Retina (tissue), 1 donor: ENCODE measurements at regions not wholly inside any gene's neighbourhood (a gene's known extent, or its start where the extent isn't known, plus 50 kb on each side); places are given as distances from the start of the nearest gene placed in this dataset.
"Not testable (repeated sequence)": the region's sequence is repeated elsewhere in the genome, so short reads cannot be mapped to it uniquely, and the experiment has no call there.

ENCODE experiments used
- DNase-seq: peaks from one replicate; pipeline ENCODE4 v3.0.0-alpha.2; 2016

DNA sequence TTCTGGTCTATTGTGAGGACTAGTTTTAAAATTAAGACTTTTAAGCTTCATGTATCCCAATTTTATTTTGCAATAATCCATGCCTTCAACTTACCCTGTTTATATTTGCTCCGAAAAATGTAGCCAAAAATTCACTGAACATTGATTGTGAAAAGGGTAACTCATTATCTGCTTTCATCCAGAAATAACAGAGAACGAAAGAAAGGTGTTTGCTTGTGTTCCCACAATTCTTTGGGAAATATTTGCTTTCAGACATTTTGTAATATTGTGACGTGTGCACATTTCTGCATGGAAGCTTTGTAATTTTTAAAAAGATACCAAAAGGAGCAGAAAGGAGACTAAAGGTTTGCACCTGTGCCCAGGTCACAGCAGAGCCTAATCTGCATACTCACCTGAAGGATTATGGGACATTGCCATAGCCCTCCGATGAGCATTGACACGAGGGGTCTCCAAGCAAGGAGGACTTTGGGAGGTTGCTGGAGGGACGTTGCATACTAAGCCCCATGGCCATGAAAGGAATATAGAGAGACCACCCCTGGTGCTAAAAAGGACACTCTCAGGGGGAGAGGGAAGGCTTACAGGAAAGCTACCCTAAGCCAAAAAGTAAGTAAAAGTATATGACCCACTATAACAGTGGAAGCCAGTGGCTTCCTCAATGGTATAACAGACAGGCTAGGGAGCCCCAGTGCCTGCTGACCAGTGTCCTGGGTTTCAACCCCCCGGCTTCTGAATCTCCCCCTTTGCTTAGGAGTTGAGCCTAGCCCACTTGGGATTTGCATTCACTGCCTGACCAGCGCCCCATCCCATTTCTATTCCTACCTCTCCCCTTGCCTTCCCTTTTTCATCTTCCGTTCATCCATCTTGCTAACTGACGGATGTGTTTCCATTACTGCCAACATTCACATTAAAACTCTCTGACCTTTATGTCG is 148.6 kb upstream of the ZC3H12A start:
- DNase-seq = no peak

GRCh38 chr1:37332126-37332525 is 142.3 kb upstream of the ZC3H12A start:
- no peak for DNase-seq

DNA sequence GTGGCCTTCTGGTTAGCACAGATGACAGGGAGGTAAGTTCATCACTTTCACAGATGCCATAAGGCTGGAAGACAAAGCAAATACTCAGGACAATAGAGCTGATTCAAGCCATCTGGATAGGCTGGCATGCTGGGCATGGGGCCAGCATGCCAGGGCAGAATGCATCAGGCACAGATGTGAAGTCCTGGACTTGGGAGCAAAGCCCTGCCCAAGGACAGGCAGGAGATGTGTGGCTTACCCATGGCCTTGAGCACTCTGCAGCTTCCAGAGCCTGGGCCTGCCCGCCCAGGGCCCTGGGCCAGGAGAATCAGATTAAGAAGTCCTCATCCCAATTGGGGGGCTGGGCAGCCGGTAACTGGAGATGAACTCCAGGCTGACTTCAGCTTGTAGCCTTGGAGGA is 135.7 kb upstream of the ZC3H12A start:
- DNase-seq = no peak

- DNase-seq = no peak
These were observed 131.6 kb upstream of the ZC3H12A start for GRCh38 chr1:37342736-37343135.

- no peak for DNase-seq
These were observed 127.2 kb upstream of the ZC3H12A start for GRCh38 chr1:37347104-37347649.

DNA sequence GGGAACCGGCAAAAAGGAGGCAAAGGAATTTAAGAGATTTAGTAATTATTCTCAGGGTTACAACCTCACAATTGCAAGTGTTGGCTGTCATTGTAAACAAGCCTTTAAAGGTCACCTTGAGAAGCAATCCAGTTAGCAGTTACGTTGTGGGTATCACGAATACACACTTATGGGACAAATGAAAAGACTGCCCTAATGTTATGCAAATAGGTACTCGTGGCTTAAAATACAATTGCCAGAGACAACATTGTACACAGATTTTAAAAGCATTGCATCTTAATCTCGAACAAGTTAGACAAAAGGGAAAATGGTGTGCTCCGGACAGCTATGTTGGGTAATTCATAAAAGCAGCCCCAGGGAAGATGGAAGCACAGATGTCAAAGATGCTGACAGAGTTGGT is 120.5 kb upstream of the ZC3H12A start:
- DNase-seq = no peak

- no peak for DNase-seq
These were observed 119.3 kb upstream of the ZC3H12A start for GRCh38 chr1:37354876-37355650.

GRCh38 chr1:37358992-37359391 is 115.4 kb upstream of the ZC3H12A start:
- no peak for DNase-seq

GRCh38 chr1:37360011-37360410 is 114.4 kb upstream of the ZC3H12A start:
- no peak for DNase-seq

- DNase-seq = peak; percentile 26
These were observed 111.6 kb upstream of the ZC3H12A start for GRCh38 chr1:37362594-37363385.

DNA sequence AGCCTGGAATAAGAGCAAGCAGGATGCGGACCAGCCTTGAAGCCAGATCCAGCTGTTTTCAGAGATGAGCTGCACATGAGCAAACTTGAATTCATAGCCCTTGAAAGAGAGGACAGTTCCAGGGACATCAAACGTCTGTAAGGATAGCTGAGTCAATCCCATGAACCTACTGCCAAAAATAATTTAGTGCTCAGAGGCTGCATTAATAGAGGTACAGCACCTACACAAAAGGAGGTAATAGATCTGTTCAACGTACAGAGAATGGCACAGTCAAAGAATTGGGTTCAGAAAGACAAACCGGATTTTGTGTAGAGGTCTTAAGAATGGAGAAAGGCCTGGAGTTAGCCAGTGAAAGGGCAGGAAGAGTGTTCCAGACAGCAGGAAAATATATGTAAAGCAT is 110.8 kb upstream of the ZC3H12A start:
- DNase-seq = no peak

DNA sequence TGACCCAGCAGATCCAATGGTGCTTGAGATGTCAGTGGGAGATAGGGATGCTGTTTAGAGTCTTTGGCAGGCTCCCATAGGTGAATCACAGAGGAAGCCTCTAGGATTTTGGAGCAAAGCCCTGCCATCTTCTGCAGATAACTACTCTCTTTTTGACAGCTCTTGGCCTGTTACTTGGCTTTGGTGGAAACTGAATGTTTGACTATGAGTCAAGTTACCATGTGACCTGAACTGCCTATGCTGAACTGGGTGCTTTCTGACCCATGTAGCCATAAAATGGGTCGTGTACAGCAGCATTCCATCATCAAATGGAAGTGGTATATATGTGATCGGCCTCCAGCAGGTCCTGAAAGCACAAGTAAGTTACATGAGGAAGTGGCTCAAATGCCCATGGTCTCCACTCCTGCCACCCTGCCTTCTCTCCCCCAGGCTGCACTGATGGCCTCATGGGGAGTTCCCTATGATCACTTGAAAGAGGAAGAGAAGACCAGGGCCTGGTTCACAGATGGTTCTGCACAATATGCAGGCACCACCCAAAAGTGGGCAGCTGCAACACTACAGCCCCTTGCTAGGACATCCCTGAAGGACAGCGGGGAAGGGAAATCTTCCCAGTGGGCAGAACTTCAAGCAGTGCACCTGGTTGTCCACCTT is 105.6 kb upstream of the ZC3H12A start:
- not testable (repeated sequence) for DNase-seq

GRCh38 chr1:37372302-37372701 is 102.1 kb upstream of the ZC3H12A start:
- DNase-seq = no peak

GRCh38 chr1:37372711-37373110 is 101.7 kb upstream of the ZC3H12A start:
- DNase-seq = no peak

- DNase-seq = no peak
These were observed 101.0 kb upstream of the ZC3H12A start for GRCh38 chr1:37373413-37373812.

GRCh38 chr1:37380546-37380945 is 93.8 kb upstream of the ZC3H12A start:
- not testable (repeated sequence) for DNase-seq

DNA sequence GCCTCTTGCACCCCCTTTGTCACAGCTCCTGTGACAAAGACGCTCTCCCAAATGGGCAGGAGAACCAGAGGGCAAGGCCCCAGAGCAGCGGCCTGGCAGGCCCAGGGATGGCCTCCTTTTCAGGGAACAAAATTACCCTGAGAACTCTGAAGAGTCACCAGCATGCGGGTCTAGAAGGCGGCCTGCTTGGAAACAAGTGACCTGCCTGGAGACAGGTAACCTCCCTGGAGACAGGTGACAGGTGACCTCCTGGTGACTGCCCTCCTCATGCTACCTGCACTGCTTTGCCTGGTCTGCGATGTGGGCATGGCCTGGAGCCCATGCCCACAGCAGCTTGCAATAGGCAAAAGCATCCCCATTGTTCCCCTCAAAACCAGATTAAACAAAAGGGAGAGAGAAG is 86.5 kb upstream of the ZC3H12A start:
- no peak for DNase-seq

GRCh38 chr1:37389327-37389726 is 85.1 kb upstream of the ZC3H12A start:
- DNase-seq = no peak

DNA sequence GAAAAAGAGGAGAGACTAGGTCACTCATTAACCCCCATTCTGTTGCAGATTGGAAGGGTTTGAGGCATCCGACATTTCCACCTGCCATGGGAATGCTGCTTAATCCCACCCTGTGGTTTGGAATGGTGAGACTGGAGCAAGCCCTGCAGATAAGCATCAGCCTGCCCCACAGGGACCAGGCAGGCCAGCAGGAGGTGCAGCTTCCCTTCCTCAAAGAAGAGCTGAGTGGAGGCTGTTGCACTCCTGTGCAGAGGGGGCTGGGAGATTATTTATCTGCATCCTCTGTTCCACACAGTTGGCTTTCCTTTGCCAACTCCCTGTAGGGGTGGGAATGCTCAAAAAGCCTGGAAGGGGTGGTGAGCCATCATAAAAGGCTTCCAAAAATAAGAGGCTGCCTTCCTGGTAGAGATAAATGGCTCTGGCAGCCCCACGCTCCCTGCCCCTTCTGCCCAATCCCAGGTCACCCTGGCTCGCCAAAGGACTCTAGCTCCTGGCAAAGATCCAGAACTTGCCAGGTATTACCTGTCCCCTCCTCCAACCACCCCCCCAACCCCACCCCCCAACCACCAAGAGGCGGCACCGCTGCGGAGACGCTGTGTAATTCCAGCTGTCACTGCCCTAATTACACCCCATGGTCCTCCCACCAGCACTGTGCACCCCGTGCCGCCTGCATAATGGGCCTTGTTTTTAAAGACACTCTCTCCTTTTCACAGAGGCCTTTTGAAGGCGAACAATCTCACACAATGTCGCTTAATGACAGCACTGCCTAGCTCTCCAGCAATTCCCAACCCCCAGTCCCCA is 83.0 kb upstream of the ZC3H12A start:
- DNase-seq = peak; percentile 56

DNA sequence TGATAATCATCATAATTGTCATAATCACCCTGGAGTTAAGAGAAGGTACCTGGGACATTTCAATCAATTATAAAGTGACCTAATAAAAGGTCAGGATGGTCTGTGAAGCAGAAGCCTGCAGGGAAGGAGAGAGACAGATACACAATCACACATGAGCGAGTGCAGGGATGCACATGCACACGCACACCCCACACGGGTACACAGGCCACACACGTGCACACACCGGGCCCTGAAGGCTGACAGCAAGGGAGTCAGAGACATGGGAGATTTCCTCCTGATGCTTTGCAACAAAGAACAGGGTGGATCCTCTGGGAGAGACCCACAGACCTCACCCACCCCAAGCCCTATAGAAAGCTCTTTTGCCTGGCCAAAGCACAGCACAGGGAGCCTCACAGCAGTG is 82.3 kb upstream of the ZC3H12A start:
- peak; percentile 48 for DNase-seq
